Left cardiac atrium (tissue), 4 donors: ENCODE measurements at regions not wholly inside any gene's neighbourhood (a gene's known extent, or its start where the extent isn't known, plus 50 kb on each side); places are given as distances from the start of the nearest gene placed in this dataset.
"Not testable (repeated sequence)": the region's sequence is repeated elsewhere in the genome, so short reads cannot be mapped to it uniquely, and the experiment has no call there.

ENCODE experiments used
- ATAC-seq, 2 donors: fragments of 200-7000 bp; cut with Tn5 transposase; one replicate each; pipeline ENCODE4 v1.9.1; 2020; ENCODE audit warnings: mild to moderate bottlenecking in 2 of 2, moderate library complexity in 2 of 2
- DNase-seq: peaks from one replicate; pipeline ENCODE4 v3.0.0-alpha.2; 2020
- intact Hi-C, 2 donors: fragments of 100-400 bp; cut with DNase I; formaldehyde crosslinking; loops; one replicate each; pipeline versions ENCODE4 v1.14.1 to v1.15.1; 2022 to 2023
- donor health status: DM: no; HTN: yes; CAD: no.
- donor health status: DM: no; HTN: yes; CAD: no; lungs with severe emphysema.
- donor health status: DM: yes; HTN: yes; CAD: no.
- donor health status: Dilated cardiomyopathy.

- DNase-seq, intact Hi-C loops, ATAC-seq: not testable (repeated sequence)
Observed at GRCh38 chrY:25973746-25974145, 351.8 kb downstream of the CDY1 start.

- not testable (repeated sequence) for ATAC-seq
Observed at GRCh38 chrY:25987720-25988119, 365.8 kb downstream of the CDY1 start.

GRCh38 chrY:25999848-26000247, 377.9 kb downstream of the CDY1 start:
- peak in 1 of 2 donors; percentile 38 for ATAC-seq
- intact Hi-C loops, DNase-seq: not testable (repeated sequence)

More at GRCh38 chrY:25987720-25988119, 365.8 kb downstream of the CDY1 start:
- DNase-seq, intact Hi-C loops: not testable (repeated sequence)

GRCh38 chrY:26047365-26047764, 425.4 kb downstream of the CDY1 start:
- DNase-seq, ATAC-seq, intact Hi-C loops: not testable (repeated sequence)

- ATAC-seq, intact Hi-C loops, DNase-seq: not testable (repeated sequence)
Observed at GRCh38 chrY:26057949-26058348, 436.0 kb downstream of the CDY1 start.

- ATAC-seq, intact Hi-C loops, DNase-seq: not testable (repeated sequence)
Observed at GRCh38 chrY:26059229-26059628, 437.3 kb downstream of the CDY1 start.

GRCh38 chrY:26073167-26073566, 451.2 kb downstream of the CDY1 start:
- DNase-seq, intact Hi-C loops, ATAC-seq: not testable (repeated sequence)

- ATAC-seq, DNase-seq, intact Hi-C loops: not testable (repeated sequence)
Observed at GRCh38 chrY:26079433-26079832, 457.5 kb downstream of the CDY1 start.

- DNase-seq, intact Hi-C loops, ATAC-seq: not testable (repeated sequence)
Observed at GRCh38 chrY:26081266-26081665, 459.3 kb downstream of the CDY1 start.

GRCh38 chrY:26087153-26087552, 465.2 kb downstream of the CDY1 start:
- DNase-seq, intact Hi-C loops, ATAC-seq: not testable (repeated sequence)
